ENCODE measurements at regions not wholly inside any gene's neighbourhood (a gene's known extent, or its start where the extent isn't known, plus 50 kb on each side); places are given as distances from the start of the nearest gene placed in this dataset.

- no peak for TF ChIP-seq CEBPB (IDR thresholded peaks at IDR 0.05; ENCODE audit: low read depth, low read length)
- no peak for TF ChIP-seq KDM4A (IDR thresholded peaks at IDR 0.05; ENCODE audit: low read depth, low read length, severe bottlenecking)
- no peak for TF ChIP-seq YY1 (IDR thresholded peaks at IDR 0.05; ENCODE audit: low read depth, low read length)
- TF ChIP-seq SP4 (IDR thresholded peaks at IDR 0.05; ENCODE audit: low read length) = no peak
- TF ChIP-seq SUZ12 (IDR thresholded peaks at IDR 0.05; ENCODE audit: low read length) = no peak
- no peak for TF ChIP-seq RFX5 (IDR thresholded peaks at IDR 0.05; ENCODE audit: borderline replicate concordance, low read depth, low read length)
- no peak for TF ChIP-seq ASH2L (IDR thresholded peaks at IDR 0.05; ENCODE audit: low read length)
- no peak for TF ChIP-seq JUND (IDR thresholded peaks at IDR 0.05; ENCODE audit: low read length)
These were observed 310.4 kb upstream of the IRX4 start (continued) for GRCh38 chr5:2193142-2193541.

Measured in H1 (cell line).